ENCODE measurements at regions not wholly inside any gene's neighbourhood (a gene's known extent, or its start where the extent isn't known, plus 50 kb on each side); places are given as distances from the start of the nearest gene placed in this dataset.

- TF ChIP-seq, protein P1, sequence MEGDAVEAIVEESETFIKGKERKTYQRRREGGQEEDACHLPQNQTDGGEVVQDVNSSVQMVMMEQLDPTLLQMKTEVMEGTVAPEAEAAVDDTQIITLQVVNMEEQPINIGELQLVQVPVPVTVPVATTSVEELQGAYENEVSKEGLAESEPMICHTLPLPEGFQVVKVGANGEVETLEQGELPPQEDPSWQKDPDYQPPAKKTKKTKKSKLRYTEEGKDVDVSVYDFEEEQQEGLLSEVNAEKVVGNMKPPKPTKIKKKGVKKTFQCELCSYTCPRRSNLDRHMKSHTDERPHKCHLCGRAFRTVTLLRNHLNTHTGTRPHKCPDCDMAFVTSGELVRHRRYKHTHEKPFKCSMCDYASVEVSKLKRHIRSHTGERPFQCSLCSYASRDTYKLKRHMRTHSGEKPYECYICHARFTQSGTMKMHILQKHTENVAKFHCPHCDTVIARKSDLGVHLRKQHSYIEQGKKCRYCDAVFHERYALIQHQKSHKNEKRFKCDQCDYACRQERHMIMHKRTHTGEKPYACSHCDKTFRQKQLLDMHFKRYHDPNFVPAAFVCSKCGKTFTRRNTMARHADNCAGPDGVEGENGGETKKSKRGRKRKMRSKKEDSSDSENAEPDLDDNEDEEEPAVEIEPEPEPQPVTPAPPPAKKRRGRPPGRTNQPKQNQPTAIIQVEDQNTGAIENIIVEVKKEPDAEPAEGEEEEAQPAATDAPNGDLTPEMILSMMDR (IDR thresholded peaks at IDR 0.05): no peak
- TF ChIP-seq POLR2A (IDR thresholded peaks at IDR 0.05): no peak
Observed at GRCh38 chr7:85997515-85997914, 646.2 kb upstream of the GRM3 start.
